H1 (cell line): ENCODE measurements at regions not wholly inside any gene's neighbourhood (a gene's known extent, or its start where the extent isn't known, plus 50 kb on each side); places are given as distances from the start of the nearest gene placed in this dataset.

Source experiments
- CTCF ChIA-PET: fragments of 300-600 bp; sonication (Branson Sonifier 250); formaldehyde crosslinking; loops from one replicate; lab custom pipeline; 2021; ENCODE audit not compliant: partially characterized antibody; lab: Charles Lee
- POLR2A ChIA-PET: fragments of 300-600 bp; sonication (Branson Sonifier 250); formaldehyde crosslinking; loops from one replicate; lab custom pipeline; 2021; ENCODE audit warnings: inconsistent platforms; ENCODE audit not compliant: partially characterized antibody; lab: Charles Lee
- DNase-seq, 2 experiments: peaks; one replicate each; pipeline versions ENCODE4 v3.0.0 to v3.0.0-alpha.2; 2010 to 2022; ENCODE audit warnings: low spot score in 2 of 2, low read depth in 1 of 2, mixed read lengths in 1 of 2
- FAIRE-seq: peaks from 2 replicates; lab custom pipeline; 2011; peaks lifted over from hg19 to GRCh38; lab: Jason Lieb, UNC
- H2AFZ ChIP-seq: 2 replicates; pipeline ENCODE4 v1.8.1; 2012; ENCODE audit warnings: low read length, inconsistent platforms
- H2AK5ac ChIP-seq: 2 replicates; pipeline ENCODE4 v1.6.1; 2013; ENCODE audit warnings: low read depth, low read length
- H2BK120ac ChIP-seq: replicated peaks from 2 replicates; pipeline ENCODE3; 2013; ENCODE audit warnings: low read depth, low read length, inconsistent platforms
- H2BK12ac ChIP-seq: 2 replicates; pipeline ENCODE4 v1.6.1; 2013; ENCODE audit warnings: low read depth, low read length
- H2BK15ac ChIP-seq: 2 replicates; pipeline ENCODE4 v1.6.1; 2013; ENCODE audit warnings: low read length
- H2BK20ac ChIP-seq: 2 replicates; pipeline ENCODE4 v1.6.1; 2013; ENCODE audit warnings: low read length
- H2BK5ac ChIP-seq: 2 replicates; pipeline ENCODE4 v1.6.1; 2013; ENCODE audit warnings: low read depth, low read length
- H3K14ac ChIP-seq: 2 replicates; pipeline ENCODE4 v1.6.1; 2013; ENCODE audit warnings: inconsistent platforms; ENCODE audit not compliant: insufficient read length
- H3K18ac ChIP-seq: 2 replicates; pipeline ENCODE4 v1.6.1; 2013; ENCODE audit warnings: low read length; ENCODE audit errors: extremely low read depth
- H3K23ac ChIP-seq: 2 replicates; pipeline ENCODE4 v1.6.1; 2013; ENCODE audit warnings: inconsistent platforms; ENCODE audit not compliant: insufficient read length
- H3K23me2 ChIP-seq: 2 replicates; pipeline ENCODE4 v1.6.1; 2013; ENCODE audit warnings: low read depth, low read length
- H3K27ac ChIP-seq: 2 replicates; pipeline ENCODE4 v1.6.1; 2011; ENCODE audit warnings: low read depth, low read length, inconsistent platforms
- H3K27me3 ChIP-seq, 4 experiments: replicated peaks in 1 of 4; 1 replicate in 1 of 4; 2 replicates in 3 of 4; pipeline versions ENCODE4 v1.6.1 to v1.8.1; 2011 to 2013; ENCODE audit warnings: low read length in 3 of 4, mild to moderate bottlenecking in 3 of 4, inconsistent platforms in 2 of 4, mixed read lengths in 2 of 4, moderate library complexity in 1 of 4; ENCODE audit not compliant: control insufficient read depth in 3 of 4, insufficient read depth in 3 of 4; ENCODE audit errors: extremely low read depth in 1 of 4
- H3K36me3 ChIP-seq, 4 experiments: 2 replicates each; pipeline versions ENCODE4 v1.6.1 to v1.8.1; 2011 to 2013; ENCODE audit warnings: mild to moderate bottlenecking in 4 of 4, low read length in 3 of 4, moderate library complexity in 2 of 4, control low read depth in 1 of 4, inconsistent platforms in 1 of 4; ENCODE audit not compliant: insufficient read depth in 4 of 4, control insufficient read depth in 2 of 4
- H3K4ac ChIP-seq: replicated peaks from 2 replicates; pipeline ENCODE3; 2013; ENCODE audit warnings: low read length, low read depth, mixed read lengths, inconsistent platforms; ENCODE audit not compliant: insufficient read length
- H3K4me1 ChIP-seq, 4 experiments: replicated peaks in 1 of 4; 1 replicate in 1 of 4; 2 replicates in 3 of 4; pipeline versions ENCODE4 v1.6.1 to v1.8.1; 2011 to 2013; ENCODE audit warnings: low read length in 3 of 4, inconsistent platforms in 2 of 4, mixed read lengths in 1 of 4; ENCODE audit not compliant: insufficient read depth in 4 of 4, control insufficient read depth in 3 of 4
- H3K4me2 ChIP-seq, 2 experiments: 2 replicates each; pipeline versions ENCODE4 v1.6.1 to v1.8.1; 2011 to 2013; ENCODE audit warnings: low read depth in 2 of 2, low read length in 2 of 2, control low read depth in 1 of 2, inconsistent platforms in 1 of 2, mild to moderate bottlenecking in 1 of 2; ENCODE audit not compliant: insufficient read depth in 1 of 2
- H3K4me3 ChIP-seq, 4 experiments: fragments of 200-600, 300-600 bp in 1 of 4; sonication (generic), shearing (Covaris generic), sonication (Bioruptor Twin) in 1 of 4; 2 replicates each; pipeline versions ENCODE4 v1.5.1 to v1.8.1; 2011 to 2016; ENCODE audit warnings: low read length in 4 of 4, low read depth in 3 of 4, control low read depth in 2 of 4, inconsistent platforms in 2 of 4, mild to moderate bottlenecking in 2 of 4, mixed read lengths in 1 of 4, moderate library complexity in 1 of 4; ENCODE audit not compliant: insufficient read depth in 2 of 4; ENCODE audit errors: extremely low read depth in 1 of 4
- H3K56ac ChIP-seq: replicated peaks from 2 replicates; pipeline ENCODE3; 2013; ENCODE audit warnings: low read depth, mild to moderate bottlenecking, mixed read lengths, low read length, inconsistent platforms; ENCODE audit not compliant: insufficient read length
- H3K79me1 ChIP-seq: 2 replicates; pipeline ENCODE4 v1.6.1; 2013; ENCODE audit warnings: low read depth, low read length, control low read depth
- H3K79me2 ChIP-seq, 2 experiments: 2 replicates each; pipeline versions ENCODE4 v1.6.1 to v1.8.1; 2012 to 2013; ENCODE audit warnings: low read length in 2 of 2, mild to moderate bottlenecking in 2 of 2, inconsistent platforms in 1 of 2; ENCODE audit not compliant: insufficient read depth in 2 of 2, control insufficient read depth in 1 of 2
- H3K9ac ChIP-seq, 4 experiments: replicated peaks in 1 of 4; 1 replicate in 1 of 4; 2 replicates in 3 of 4; pipeline versions ENCODE4 v1.6.1 to v1.8.1; 2011 to 2013; ENCODE audit warnings: low read depth in 3 of 4, low read length in 3 of 4, control low read depth in 2 of 4, mild to moderate bottlenecking in 2 of 4, moderate library complexity in 2 of 4, inconsistent platforms in 1 of 4; ENCODE audit errors: extremely low read depth in 1 of 4
- H3K9me3 ChIP-seq, 2 experiments: 2 replicates each; pipeline versions ENCODE4 v1.6.1 to v1.8.1; 2012 to 2013; ENCODE audit warnings: mild to moderate bottlenecking in 2 of 2, moderate library complexity in 2 of 2, control low read depth in 1 of 2, inconsistent platforms in 1 of 2, low read depth in 1 of 2, low read length in 1 of 2, mixed read lengths in 1 of 2; ENCODE audit not compliant: insufficient read depth in 2 of 2
- H4K20me1 ChIP-seq, 2 experiments: replicated peaks in 1 of 2; 2 replicates each; pipeline versions ENCODE3 to v1.8.1; 2011 to 2013; ENCODE audit warnings: inconsistent platforms in 2 of 2, low read length in 2 of 2, mild to moderate bottlenecking in 1 of 2; ENCODE audit not compliant: insufficient read depth in 2 of 2, control insufficient read depth in 1 of 2
- H4K5ac ChIP-seq: 2 replicates; pipeline ENCODE4 v1.6.1; 2013; ENCODE audit warnings: low read length, low read depth, mixed read lengths, inconsistent platforms; ENCODE audit not compliant: insufficient read length
- H4K8ac ChIP-seq: 2 replicates; pipeline ENCODE4 v1.8.0; 2013; ENCODE audit warnings: mild to moderate bottlenecking, moderate library complexity, low read length, inconsistent platforms; ENCODE audit not compliant: insufficient read depth; ENCODE audit errors: extremely low read depth
- H4K91ac ChIP-seq: replicated peaks from 2 replicates; pipeline ENCODE3; 2013; ENCODE audit warnings: low read length, mixed read lengths, inconsistent platforms; ENCODE audit not compliant: insufficient read length
- ATF3 ChIP-seq: IDR thresholded peaks from 2 replicates; pipeline ENCODE4 v1.6.1; 2011; ENCODE audit warnings: low read depth, mild to moderate bottlenecking, low read length; ENCODE audit not compliant: insufficient read depth
- BRCA1 ChIP-seq: IDR thresholded peaks from 2 replicates; pipeline ENCODE4 v1.6.1; 2012; ENCODE audit warnings: low read depth, low read length, improper control_type of control experiment
- CREB1 ChIP-seq: IDR thresholded peaks from 2 replicates; pipeline ENCODE4 v1.6.1; 2012; ENCODE audit warnings: inconsistent platforms
- GABPA ChIP-seq: IDR thresholded peaks from 2 replicates; pipeline ENCODE4 v1.6.1; 2011; ENCODE audit warnings: mild to moderate bottlenecking, low read length, moderate library complexity, borderline replicate concordance; ENCODE audit not compliant: insufficient read depth
- HDAC6 ChIP-seq: IDR thresholded peaks from one replicate; pipeline ENCODE4 v1.7.1; 2012; ENCODE audit warnings: low read depth, mild to moderate bottlenecking, inconsistent platforms, low read length, moderate library complexity
- POLR2AphosphoS5 ChIP-seq: IDR thresholded peaks from 2 replicates; pipeline ENCODE4 v1.6.1; 2011; ENCODE audit warnings: low read depth, low read length
- SIX5 ChIP-seq: IDR thresholded peaks from 2 replicates; pipeline ENCODE4 v1.6.1; 2011; ENCODE audit warnings: mild to moderate bottlenecking, low read depth, low read length
- TCF12 ChIP-seq: IDR thresholded peaks from 2 replicates; pipeline ENCODE4 v1.6.1; 2011; ENCODE audit warnings: low read depth, mild to moderate bottlenecking, low read length
- TEAD4 ChIP-seq: IDR thresholded peaks from 2 replicates; pipeline ENCODE4 v1.6.1; 2012; ENCODE audit warnings: low read depth, low read length, inconsistent platforms, mixed read lengths
- USF2 ChIP-seq: IDR thresholded peaks from 2 replicates; pipeline ENCODE4 v1.6.1; 2011; ENCODE audit warnings: low read length, improper control_type of control experiment
- WGBS, 2 experiments: shearing (Covaris generic) in 1 of 2; methylation state at CpG; one replicate each; pipeline versions ENCODE4 v1.1.6 to v1.1.7; 2013 to 2015; ENCODE audit warnings: low lambda C conversion rate in 2 of 2, mixed read lengths in 2 of 2, inconsistent platforms in 1 of 2, low coverage in 1 of 2, missing lambda C conversion rate in 1 of 2; ENCODE audit not compliant: insufficient replicate concordance in 2 of 2, insufficient coverage in 1 of 2, insufficient read length in 1 of 2; ENCODE audit errors: extremely low coverage in 1 of 2, missing lambda C conversion rate in 1 of 2; 5-methylcytosine and 5-hydroxymethylcytosine counted together

GRCh38 chr14:82192387-82192786 lies 658.7 kb upstream of the SEL1L start:
- POLR2A ChIA-PET, result no interaction called here
- H3K23me2 ChIP-seq, result no peaks in the 10 kb centered on the region

More at GRCh38 chr14:82192387-82192786, 658.7 kb upstream of the SEL1L start:
- Histone ChIP-seq H4K91ac (no peak overlapping the region), H3K4me2 (no peak overlapping the region), H3K4ac (no peak overlapping the region), H3K27me3 (no peaks in the 10 kb centered on the region), H2BK15ac (no peak overlapping the region), H2BK12ac (no peak overlapping the region), H3K18ac (no peak overlapping the region), H2AK5ac (no peak overlapping the region), H3K9me3 (peaks cover 7 to 8% of the 10 kb centered on the region in 2 experiments; a peak in 3 of 4 replicates), H2BK5ac (no peak overlapping the region), H3K14ac (no peak overlapping the region), H3K27ac (no peak overlapping the region), H3K23ac (no peak overlapping the region), H3K36me3 (no peaks in the 10 kb centered on the region), H4K5ac (no peak overlapping the region), H2BK120ac (no peak overlapping the region), H2AFZ (no peak overlapping the region), H3K79me1 (no peaks in the 10 kb centered on the region), H3K4me1 (no peaks in the 10 kb centered on the region), H3K79me2 (no peaks in the 10 kb centered on the region), H3K56ac (no peak overlapping the region), H4K20me1 (no peaks in the 10 kb centered on the region), H3K4me3 (no peak overlapping the region), H2BK20ac (no peak overlapping the region), H4K8ac (no peak overlapping the region), H3K9ac (no peak overlapping the region)
- TF ChIP-seq GABPA, result no peak
- no peak for TF ChIP-seq ATF3
- no peak for TF ChIP-seq SIX5
- no peak for TF ChIP-seq CREB1
- no peak for TF ChIP-seq POLR2AphosphoS5
- TF ChIP-seq BRCA1, result no peak
- TF ChIP-seq TCF12, result no peak
- TF ChIP-seq TEAD4, result no peak
- no peak for TF ChIP-seq USF2
- no peak for TF ChIP-seq HDAC6
- WGBS, 2 experiments, result 88% methylated on average over 2 of the region's 2 CpGs; no CpG with 5 or more reads in 1 of the 2 experiments
- no peak for FAIRE-seq
- CTCF ChIA-PET, result interaction anchor here (1.0 kb wide), 1 partner anchor 13 kb away, joined by 3 read pairs; no protein-coding TSS in a partner anchor
- DNase-seq, result no peak
